ENCODE measurements at regions not wholly inside any gene's neighbourhood (a gene's known extent, or its start where the extent isn't known, plus 50 kb on each side); places are given as distances from the start of the nearest gene placed in this dataset.

DNA sequence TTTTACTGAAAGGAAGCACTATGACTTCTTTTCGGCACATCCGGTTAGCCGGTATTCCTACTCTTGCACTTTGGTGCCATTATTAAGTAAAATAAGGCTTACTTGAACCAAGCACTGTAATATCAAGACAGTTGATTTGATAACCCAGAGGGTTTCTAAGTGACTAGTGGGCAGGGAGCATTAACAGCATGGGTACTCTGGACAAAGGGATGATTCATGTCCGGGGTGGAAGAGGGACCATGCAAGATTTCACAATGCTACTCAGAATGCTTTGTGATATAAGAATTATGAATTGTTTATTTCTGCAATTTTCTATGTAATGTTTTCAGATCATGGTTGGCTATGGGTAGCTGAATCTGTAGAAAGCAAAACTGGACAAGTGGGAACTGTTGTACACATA is 282.1 kb downstream of the TDRD3 start:
- TF ChIP-seq, protein P1, sequence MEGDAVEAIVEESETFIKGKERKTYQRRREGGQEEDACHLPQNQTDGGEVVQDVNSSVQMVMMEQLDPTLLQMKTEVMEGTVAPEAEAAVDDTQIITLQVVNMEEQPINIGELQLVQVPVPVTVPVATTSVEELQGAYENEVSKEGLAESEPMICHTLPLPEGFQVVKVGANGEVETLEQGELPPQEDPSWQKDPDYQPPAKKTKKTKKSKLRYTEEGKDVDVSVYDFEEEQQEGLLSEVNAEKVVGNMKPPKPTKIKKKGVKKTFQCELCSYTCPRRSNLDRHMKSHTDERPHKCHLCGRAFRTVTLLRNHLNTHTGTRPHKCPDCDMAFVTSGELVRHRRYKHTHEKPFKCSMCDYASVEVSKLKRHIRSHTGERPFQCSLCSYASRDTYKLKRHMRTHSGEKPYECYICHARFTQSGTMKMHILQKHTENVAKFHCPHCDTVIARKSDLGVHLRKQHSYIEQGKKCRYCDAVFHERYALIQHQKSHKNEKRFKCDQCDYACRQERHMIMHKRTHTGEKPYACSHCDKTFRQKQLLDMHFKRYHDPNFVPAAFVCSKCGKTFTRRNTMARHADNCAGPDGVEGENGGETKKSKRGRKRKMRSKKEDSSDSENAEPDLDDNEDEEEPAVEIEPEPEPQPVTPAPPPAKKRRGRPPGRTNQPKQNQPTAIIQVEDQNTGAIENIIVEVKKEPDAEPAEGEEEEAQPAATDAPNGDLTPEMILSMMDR (conservative IDR thresholded peaks at IDR 0.05; ENCODE audit: low read length), result no peak
- no peak for TF ChIP-seq EZH2phosphoT487 (IDR thresholded peaks at IDR 0.05; ENCODE audit: borderline replicate concordance, low read depth, low read length)
